GM18951 (cell line): ENCODE measurements at regions not wholly inside any gene's neighbourhood (a gene's known extent, or its start where the extent isn't known, plus 50 kb on each side); places are given as distances from the start of the nearest gene placed in this dataset.

Source experiments
- POLR2A ChIP-seq: IDR thresholded peaks from 4 replicates; pipeline ENCODE4 v1.6.1; 2011; ENCODE audit warnings: mild to moderate bottlenecking; ENCODE audit not compliant: insufficient read length, insufficient read depth; ENCODE audit errors: extremely low read depth
- in situ Hi-C: fragments of 300-500 bp; cut with MboI; formaldehyde crosslinking; loops from one replicate; pipeline ENCODE4 v1.12.0; 2022; ENCODE audit warnings: low sequenced_read_pairs, mixed read lengths, inconsistent platforms; ENCODE audit not compliant: unreplicated experiment

DNA sequence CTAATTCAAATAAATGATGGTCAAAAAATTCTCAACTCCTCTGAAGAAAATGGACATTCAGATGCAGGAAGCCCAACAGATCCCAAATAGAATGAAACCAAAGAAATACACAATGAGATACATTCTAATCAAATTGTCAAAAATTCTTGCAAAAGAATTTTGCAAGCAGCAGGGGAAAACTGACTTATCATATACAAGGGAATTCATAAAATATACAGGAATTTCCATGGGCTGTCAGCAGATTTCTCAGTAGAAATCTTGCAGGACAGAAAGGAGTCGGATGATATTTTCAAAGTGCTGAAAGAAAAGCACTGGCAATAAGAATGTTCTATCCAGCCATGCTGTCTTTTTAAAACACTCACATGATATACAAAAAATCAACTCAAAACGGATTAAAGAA, 194.6 kb upstream of the ZC3H12C start:
- TF ChIP-seq POLR2A: no peak
- in situ Hi-C loops: no loop called here

DNA sequence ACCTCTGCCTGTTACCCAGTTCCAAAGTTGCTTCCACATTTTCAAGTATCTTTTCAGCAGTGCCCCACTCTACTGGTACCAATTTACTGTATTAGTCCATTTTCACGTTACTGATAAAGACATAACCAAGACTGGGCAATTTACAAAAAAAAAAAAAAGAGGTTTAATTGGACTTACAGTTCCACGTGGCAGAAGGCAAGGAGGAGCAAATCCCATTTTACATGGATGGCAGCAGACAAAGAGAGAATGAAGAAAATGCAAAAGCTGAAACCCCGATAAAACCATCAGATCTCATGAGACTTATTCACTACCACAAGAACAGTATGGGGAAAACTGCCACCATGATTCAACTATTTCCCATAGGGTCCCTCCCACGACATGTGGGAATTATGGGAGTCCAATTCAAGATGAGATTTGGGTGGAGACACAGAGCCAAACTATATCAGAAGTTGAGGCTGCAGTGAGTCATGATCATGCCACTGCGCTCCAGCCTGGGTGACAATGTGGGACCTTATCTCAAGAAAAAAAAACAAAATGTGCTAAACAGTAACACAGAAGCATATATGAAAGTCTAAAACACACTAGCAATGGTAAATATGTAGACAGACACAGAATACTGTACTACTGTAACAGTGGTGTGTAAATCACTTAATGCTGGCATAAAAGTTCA, 190.3 kb upstream of the ZC3H12C start:
- in situ Hi-C loops: no loop called here
- TF ChIP-seq POLR2A: no peak

- in situ Hi-C loops: no loop called here
- no peak for TF ChIP-seq POLR2A
Measured at GRCh38 chr11:109911488-109911887, 181.7 kb upstream of the ZC3H12C start.

DNA sequence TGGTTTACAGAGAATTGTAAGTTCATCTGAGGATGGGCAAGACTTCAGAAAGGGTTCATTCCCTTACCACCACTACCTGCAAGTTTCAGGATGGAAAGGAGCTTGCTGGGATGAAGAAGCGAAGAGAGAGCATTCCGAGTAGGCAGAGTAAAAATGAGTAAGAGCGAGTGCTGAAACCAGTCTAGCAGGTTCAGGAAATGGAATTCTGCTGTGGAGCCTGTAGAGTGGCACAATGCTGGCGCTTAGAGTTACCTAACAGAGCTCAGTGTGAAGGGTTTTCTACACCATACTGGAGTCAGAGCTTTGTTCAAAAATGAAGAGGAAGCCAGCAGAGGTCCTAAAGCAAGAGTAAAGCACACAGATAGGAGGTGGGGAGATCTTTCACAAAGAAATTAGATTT, 179.2 kb upstream of the ZC3H12C start:
- in situ Hi-C loops: no loop called here
- no peak for TF ChIP-seq POLR2A

GRCh38 chr11:109914809-109915653, 178.2 kb upstream of the ZC3H12C start:
- no peak for TF ChIP-seq POLR2A
- in situ Hi-C loops: no loop called here

DNA sequence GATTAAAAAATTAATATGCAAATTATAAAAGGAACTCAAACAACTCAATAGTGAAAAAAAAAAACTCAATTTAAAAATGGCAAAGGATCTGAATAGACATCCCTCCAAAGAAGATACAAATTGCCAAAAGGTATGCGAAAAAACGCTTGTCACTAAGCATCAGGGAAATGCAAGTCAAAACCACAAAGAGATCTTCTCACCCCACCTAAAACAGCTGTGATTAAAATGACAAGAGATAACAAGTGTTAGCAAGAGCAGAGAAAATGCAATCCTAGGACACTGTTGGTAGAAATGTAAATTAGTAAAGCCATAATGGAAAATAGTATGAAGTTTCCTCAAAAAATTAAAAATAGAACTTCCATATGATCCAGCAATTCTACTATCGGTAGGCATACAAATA, 166.3 kb upstream of the ZC3H12C start:
- no peak for TF ChIP-seq POLR2A
- in situ Hi-C loops: loop anchor here (10.0 kb wide), 1 partner anchor 82 kb away; no protein-coding TSS in a partner anchor

- no peak for TF ChIP-seq POLR2A
Measured at GRCh38 chr11:109929308-109929707, 163.9 kb upstream of the ZC3H12C start.

DNA sequence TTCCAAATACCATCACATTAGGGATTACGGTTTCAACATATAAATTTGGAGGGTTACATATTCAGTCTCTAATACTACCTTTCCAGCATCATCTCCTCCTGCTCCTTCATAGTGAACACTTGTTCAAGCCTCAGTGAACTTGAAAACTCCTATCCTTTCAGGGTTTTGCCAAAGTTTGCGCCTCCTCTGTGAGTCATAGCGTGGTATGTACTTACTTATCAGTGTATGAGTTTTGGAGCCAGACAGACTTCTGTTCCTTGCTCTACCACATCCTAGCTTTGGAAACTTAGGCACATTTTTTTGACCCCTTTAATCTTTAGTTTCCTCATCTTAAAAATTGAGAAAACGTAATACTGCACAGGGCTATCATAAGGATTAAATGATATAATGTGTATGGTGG, 160.1 kb upstream of the ZC3H12C start:
- in situ Hi-C loops: no loop called here
- TF ChIP-seq POLR2A: no peak

More at GRCh38 chr11:109929308-109929707, 163.9 kb upstream of the ZC3H12C start:
- in situ Hi-C loops: loop anchor here (10.0 kb wide), 1 partner anchor 85 kb away; no protein-coding TSS in a partner anchor

- no peak for TF ChIP-seq POLR2A
- in situ Hi-C loops: no loop called here
Measured at GRCh38 chr11:109934151-109934550, 159.0 kb upstream of the ZC3H12C start.

GRCh38 chr11:109936661-109937180, 156.5 kb upstream of the ZC3H12C start:
- in situ Hi-C loops: loop anchor here (5.0 kb wide), 1 partner anchor 74 kb away; no protein-coding TSS in a partner anchor
- TF ChIP-seq POLR2A: no peak

DNA sequence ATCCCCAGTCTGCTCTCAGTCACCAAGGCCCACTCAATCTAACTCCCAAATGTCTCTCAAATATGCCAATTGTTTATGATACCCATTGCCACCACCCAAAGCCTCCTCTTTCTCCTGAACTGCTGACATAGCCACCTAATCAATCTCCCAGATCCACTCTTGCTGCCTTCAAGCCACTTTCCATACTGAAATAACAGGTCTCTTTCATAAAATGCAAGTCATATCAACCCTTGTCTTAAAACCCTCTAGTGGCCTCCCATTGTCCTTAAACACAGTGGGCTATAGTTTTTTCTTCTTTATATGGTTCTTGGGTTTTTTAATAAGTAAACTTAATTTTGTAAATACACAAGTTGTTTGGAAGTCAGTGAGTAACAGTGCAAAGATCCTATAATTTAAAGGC, 155.2 kb upstream of the ZC3H12C start:
- in situ Hi-C loops: loop anchor here (5.0 kb wide), 1 partner anchor 76 kb away; no protein-coding TSS in a partner anchor
- TF ChIP-seq POLR2A: no peak

DNA sequence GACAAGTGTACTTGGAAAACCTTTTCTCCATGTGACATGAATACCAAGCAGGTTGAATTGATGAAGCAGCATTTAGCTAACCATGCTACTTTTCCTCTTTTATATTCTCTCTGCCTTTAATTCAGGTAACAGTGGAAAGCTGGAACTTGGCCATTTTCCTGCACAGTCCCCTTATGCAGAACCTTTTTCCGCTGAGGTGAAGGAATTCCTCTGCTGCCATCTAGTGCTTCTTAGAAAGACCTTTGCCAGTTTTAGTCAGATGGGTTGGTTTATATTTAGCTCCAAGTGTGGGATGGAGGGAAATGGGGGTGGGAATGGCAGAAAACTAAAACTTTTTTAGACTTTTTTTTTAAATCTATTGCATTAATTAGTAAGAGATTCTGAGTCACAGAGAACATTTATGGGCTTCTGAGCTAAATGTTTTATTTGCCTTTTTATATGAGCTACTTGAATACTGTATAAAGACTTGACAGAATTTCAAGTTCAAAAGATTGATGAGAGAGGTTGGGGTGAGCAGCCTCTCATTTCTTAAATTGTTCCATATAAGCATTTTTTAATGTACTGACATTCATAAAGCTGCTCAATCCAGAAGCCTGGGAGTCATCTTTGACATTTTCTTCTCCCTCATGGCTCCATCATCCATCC, 153.9 kb upstream of the ZC3H12C start:
- no peak for TF ChIP-seq POLR2A
- in situ Hi-C loops: loop anchor here (5.0 kb wide), 1 partner anchor 77 kb away; no protein-coding TSS in a partner anchor

- TF ChIP-seq POLR2A: no peak
- in situ Hi-C loops: loop anchor here (10.0 kb wide), 1 partner anchor 214 kb away; no protein-coding TSS in a partner anchor
Measured at GRCh38 chr11:109940816-109941215, 152.4 kb upstream of the ZC3H12C start.
